NCI-H1694 treated with DMSO at 0.1 percent for 48 hours (cell line): ENCODE measurements at regions not wholly inside any gene's neighbourhood (a gene's known extent, or its start where the extent isn't known, plus 50 kb on each side); places are given as distances from the start of the nearest gene placed in this dataset.
A peak's percentile ranks its signal among the peaks of the same experiment; 100 is the strongest.
"Not testable (repeated sequence)": the region's sequence is repeated elsewhere in the genome, so short reads cannot be mapped to it uniquely, and the experiment has no call there.

ENCODE experiments used
- DNase-seq: peaks from one replicate; lab custom pipeline; 2025; lab: John Stamatoyannopoulos, UW

GRCh38 chrX:27156921-27157320, 306.2 kb downstream of the PPP4R3C start:
- DNase-seq: not testable (repeated sequence)

- DNase-seq: no peak
Observed at GRCh38 chrX:27136325-27136724, 326.8 kb downstream of the PPP4R3C start.

GRCh38 chrX:27132862-27133261, 330.3 kb downstream of the PPP4R3C start:
- no peak for DNase-seq

GRCh38 chrX:27087176-27087575, 376.0 kb downstream of the PPP4R3C start:
- DNase-seq: not testable (repeated sequence)

GRCh38 chrX:27086237-27086636, 376.9 kb downstream of the PPP4R3C start:
- no peak for DNase-seq

- DNase-seq: no peak
Observed at GRCh38 chrX:27085346-27085745, 377.8 kb downstream of the PPP4R3C start.

- DNase-seq: no peak
Observed at GRCh38 chrX:27078371-27078770, 384.8 kb downstream of the PPP4R3C start.

GRCh38 chrX:27057883-27058282, 405.3 kb downstream of the PPP4R3C start:
- DNase-seq: no peak

- DNase-seq: no peak
Observed at GRCh38 chrX:27039332-27039731, 423.8 kb downstream of the PPP4R3C start.

- no peak for DNase-seq
Observed at GRCh38 chrX:27008486-27008885, 454.7 kb downstream of the PPP4R3C start.

- DNase-seq: no peak
Observed at GRCh38 chrX:26999634-27000033, 463.5 kb downstream of the PPP4R3C start.

- no peak for DNase-seq
Observed at GRCh38 chrX:26958261-26958660, 504.9 kb downstream of the PPP4R3C start.

- no peak for DNase-seq
Observed at GRCh38 chrX:26954029-26954428, 509.1 kb downstream of the PPP4R3C start.

- DNase-seq: no peak
Observed at GRCh38 chrX:26952213-26952612, 510.9 kb downstream of the PPP4R3C start.

- no peak for DNase-seq
Observed at GRCh38 chrX:26927419-26927818, 535.7 kb downstream of the PPP4R3C start.

GRCh38 chrX:26925088-26925487, 538.1 kb downstream of the PPP4R3C start:
- no peak for DNase-seq

GRCh38 chrX:26922278-26922677, 540.9 kb downstream of the PPP4R3C start:
- no peak for DNase-seq

GRCh38 chrX:26918631-26919030, 544.5 kb downstream of the PPP4R3C start:
- DNase-seq: peak; percentile 23

GRCh38 chrX:26916991-26917390, 546.1 kb downstream of the PPP4R3C start:
- no peak for DNase-seq

- no peak for DNase-seq
Observed at GRCh38 chrX:26915064-26915463, 548.1 kb downstream of the PPP4R3C start.

- DNase-seq: no peak
Observed at GRCh38 chrX:26914232-26914631, 548.9 kb downstream of the PPP4R3C start.

GRCh38 chrX:26911785-26912184, 551.4 kb downstream of the PPP4R3C start:
- DNase-seq: not testable (repeated sequence)

GRCh38 chrX:26909728-26910127, 553.4 kb downstream of the PPP4R3C start:
- DNase-seq: no peak

GRCh38 chrX:26908218-26908617, 554.9 kb downstream of the PPP4R3C start:
- DNase-seq: no peak

- no peak for DNase-seq
Observed at GRCh38 chrX:26889574-26889973, 573.6 kb downstream of the PPP4R3C start.
